ENCODE measurements at regions not wholly inside any gene's neighbourhood (a gene's known extent, or its start where the extent isn't known, plus 50 kb on each side); places are given as distances from the start of the nearest gene placed in this dataset.

DNA sequence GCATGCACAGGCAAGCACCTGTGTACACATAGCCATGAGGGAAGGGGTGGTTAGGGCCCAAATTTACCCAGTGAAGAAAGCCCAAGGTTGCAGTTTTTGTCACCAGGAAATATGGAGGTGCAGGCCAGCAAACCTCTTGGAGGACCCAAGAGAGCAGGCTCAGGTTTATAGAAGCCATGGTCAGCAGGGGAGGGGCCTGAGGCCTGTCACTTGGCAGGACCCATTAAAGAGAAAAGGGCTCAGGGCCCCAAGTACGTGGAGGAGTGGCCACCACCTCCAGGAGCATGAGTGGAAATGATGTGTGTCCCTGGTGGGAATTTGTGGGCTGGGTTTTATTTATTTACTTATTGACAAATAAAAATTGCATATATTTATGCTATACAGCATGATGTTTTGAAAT is 192.9 kb downstream of the HAUS1 start:
- no peak for DNase-seq

DNA sequence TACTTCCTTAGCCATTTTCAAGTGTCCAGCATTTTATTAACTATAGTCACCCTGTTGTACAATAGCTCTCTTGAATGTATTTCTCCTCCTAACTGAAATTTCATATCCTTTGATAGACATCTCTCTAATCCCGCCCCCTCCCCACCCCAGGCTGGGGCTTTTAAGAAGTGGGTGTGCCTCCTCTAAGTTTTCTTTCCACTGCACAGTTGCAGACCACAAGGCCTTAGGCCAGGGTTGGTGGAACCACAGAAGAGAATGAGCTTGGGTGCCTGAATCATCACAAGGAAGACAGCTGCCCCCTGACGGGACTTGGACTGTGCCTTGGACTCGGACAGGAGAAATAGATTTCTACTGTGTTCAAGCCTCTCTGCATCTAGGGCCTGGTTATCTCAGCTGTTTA is 193.4 kb downstream of the HAUS1 start:
- no peak for DNase-seq

DNA sequence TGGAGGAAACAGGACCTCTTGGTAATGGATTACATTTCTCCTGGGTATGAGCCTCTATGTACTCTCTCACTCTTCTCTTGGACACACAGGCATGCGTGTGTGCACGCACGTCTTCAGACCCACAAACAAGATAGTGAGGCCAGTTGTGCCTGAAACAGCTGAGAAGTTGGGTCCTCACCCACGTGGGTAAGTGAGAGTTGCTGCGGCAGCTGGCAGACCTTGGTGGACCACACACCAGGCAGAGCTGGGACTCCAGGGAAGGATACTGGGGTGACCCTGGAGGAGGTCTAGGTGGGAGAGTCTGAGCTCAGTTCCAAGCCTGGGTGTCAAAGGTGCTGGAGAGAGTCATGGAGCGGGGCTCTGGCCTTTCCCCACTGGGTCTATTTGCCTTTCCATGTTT is 194.3 kb downstream of the HAUS1 start:
- no peak for DNase-seq

DNA sequence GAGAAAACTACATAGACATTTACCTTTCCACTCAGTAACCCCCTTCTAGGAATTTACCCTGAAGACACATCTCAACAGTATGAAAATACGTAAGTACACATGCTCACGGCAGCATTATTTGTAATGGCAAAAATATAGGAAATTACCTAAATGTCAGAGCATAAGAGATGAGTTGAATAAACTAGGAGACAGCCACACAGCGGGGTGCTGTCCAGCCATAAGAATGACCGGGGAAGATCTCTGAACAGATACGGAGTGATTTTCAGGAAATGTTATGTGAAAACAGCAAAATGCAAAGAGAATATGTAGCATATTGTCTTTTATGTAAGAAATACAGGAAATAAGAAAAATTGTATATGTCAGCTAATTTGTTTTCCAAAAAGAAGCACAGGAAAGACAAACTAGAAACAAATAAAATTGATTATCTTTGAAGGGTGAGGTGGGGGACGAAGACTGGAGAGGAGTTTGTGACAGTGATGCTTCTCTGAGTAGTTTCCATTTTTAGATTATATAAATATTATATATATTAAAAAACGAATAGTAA is 195.4 kb downstream of the HAUS1 start:
- DNase-seq: no peak

DNA sequence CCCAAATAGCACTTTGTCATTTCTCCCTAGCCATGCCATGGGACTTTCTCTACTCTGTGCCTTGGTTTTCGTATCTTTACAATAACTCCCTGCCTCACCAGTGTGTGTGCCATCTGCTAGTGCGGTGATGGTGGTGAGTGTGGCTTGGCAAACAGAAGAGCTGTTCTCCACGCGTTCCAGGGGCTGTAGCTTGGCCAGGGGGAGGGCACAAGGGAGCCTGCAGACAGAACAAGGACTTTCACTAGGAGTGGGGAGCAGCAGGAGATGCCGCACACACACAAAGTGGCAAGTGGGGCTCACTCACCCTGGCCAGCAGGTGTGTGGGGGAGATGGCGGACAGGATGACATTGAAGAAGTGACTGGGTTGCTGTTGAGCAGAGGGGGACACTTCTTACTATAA is 196.9 kb downstream of the HAUS1 start:
- no peak for DNase-seq

DNA sequence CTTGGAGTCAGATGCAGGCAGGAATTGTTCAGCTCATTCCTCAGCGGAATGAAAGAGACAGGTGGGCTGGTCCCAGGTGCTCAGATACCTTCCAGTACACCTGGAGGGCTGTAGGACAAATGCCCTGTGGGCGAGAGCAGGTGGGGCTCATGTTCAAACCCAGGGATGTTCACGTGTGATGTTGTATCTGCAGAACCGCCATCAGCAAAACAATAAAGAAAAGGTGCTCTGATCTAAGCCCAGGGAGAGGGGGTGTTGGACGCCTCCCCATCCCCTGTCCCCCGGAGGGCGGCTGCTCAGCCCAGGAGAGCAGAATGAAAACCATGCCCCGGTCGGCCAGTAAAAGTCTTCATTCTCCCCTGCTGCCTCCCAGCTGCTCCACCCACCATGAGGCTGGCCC is 197.4 kb downstream of the HAUS1 start:
- no peak for DNase-seq

DNA sequence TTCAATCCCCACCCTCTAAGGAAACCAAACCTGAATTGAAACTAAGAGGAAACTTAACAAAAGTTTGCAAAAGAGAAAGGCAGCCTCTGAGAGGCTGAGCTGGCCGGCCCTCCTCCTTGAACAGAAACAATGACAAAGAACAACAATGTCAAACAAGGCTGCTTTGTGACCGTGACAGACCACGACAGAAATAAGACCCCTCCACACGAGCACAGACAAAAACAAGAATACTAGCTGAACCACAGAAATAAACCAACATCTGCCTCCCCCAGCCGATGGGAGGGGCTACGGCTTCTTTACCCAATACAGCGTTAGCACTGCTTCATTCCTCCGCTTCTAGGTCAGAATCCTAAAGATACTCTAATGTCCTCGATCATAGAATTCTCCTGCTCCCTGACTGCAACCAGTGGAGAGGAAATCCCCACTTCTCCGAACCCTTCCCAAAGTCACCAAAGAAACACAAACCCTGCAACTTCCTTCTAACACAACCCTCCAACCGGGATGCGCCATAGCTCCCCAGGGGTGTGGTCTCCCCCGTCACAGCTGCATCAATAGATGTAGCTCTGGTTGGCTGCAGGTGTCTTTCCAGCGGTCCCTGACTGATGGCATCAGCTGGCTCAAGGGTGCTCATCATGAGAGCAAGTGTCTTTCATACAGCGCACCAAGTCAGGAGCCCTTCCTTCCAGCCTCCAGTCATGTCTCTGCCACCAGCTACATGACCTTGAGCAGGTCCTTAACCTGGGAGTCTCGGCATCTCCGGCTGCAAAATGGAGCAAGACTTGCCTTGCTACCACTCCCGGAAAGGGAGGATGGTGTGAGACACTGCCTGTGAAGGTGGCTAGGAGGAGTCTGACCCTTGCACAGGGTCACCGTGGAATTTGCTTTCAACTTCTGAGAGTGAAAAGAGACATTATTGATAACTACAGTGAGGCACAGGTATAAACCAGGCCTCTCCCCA is 198.6 kb downstream of the HAUS1 start:
- DNase-seq: no peak

DNA sequence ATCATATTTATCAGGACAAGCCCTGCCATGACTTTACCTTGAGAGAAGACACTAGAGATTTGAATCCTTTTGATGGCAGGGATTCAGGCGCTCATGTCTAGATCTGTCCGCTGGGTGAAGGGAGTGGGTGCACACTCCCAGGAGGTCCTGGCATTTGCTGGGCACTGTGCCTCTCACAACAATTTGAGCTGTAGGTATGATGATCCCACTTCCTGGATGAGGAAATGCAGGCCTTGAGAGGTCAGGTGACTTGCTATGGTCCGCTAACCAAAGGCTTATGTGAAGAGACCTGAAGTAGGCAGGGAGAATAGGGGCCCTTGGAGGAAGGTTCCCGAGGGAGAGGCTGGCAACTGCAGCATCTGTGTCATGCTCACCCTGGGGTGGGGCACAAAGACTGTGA is 206.1 kb downstream of the HAUS1 start:
- DNase-seq: no peak

DNA sequence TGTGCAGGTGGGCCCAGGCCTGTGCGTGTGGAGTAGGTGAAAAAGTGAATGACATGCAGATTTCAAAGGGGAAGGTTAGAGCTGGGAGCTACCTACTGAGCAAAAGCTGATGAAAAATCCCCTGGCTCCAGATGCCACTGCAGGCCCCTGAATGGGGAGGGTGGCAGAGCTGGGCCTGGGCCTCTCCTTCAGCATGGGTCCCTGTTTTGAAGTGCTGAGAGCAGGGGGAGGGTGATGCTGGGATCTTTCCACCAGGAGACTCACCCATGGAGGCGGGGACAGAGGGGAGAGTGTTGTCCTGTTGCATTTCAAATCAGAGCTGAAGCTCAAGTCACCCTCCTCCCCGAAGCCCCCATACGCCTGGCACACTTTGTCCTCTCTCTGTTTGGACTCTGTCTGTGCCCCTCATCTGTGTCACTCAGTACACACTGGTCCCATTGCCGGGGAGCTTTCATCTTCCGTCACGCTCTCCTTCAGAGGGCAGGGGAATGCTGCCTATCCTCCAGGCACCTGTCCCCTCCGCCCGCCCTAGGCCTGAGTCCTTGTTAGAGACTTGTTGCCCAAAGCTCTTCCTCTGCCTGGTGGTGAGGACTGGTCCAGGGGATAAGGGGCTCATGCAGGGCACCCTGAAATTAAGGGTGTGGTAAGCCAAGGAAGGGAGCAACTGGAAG is 206.6 kb downstream of the HAUS1 start:
- no peak for DNase-seq

DNA sequence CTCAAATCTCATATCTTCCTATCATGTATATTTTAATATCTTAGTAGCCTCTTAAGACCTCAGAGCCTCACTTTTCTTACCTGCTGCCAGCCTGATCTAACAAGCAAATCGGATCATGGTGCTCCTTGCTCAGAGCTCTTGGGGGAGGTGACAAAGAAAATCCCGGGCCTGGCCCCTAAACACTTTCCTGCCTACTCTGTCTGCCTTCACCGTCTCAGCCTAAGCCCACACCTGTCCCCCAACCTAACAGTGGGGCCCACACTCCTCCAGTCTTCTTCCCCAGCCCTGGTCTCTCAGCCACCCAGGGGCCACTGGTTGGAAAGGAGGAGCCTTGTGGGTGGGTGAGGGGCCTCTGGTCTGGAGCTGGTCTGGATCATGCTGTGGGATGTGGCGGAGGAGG is 207.3 kb downstream of the HAUS1 start:
- no peak for DNase-seq

DNA sequence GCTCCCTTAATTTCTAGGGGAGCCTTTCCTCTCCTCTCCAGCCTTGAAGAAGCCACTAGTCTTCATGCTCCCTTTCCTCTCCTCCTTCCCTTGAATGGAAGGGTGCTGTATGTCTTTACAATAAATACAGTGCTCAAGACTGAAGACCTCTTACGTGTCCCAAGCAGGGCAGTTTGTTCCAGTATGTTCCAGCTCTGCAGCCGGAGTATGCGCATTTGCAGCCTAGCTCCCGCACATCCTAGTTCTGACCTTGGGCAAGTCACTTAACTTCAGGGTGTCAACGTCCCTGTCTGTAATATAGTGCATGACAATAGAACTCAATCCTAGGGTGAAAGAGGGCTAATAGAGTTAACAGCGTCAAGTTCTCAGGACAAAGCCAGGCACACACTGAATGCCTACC is 208.0 kb downstream of the HAUS1 start:
- no peak for DNase-seq

DNA sequence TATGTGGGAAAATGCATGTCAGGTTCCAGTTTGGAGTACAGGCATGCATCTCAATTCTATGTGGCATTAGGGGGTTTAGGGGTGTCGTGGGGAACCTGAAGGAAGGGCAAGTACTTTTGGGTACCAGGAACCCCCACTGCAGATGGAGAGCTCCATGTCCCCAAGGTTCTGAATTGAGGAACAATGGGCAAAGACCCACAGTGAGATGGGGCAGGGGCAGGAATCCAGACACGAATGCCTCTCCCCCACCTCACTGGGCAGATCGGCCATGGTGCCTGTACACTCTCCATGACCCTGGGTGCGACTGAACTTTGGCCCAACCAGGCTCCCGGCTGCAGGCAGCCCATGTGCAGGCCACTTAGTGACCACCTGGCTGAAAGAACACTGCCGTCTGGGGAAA is 209.3 kb downstream of the HAUS1 start:
- DNase-seq: no peak

DNA sequence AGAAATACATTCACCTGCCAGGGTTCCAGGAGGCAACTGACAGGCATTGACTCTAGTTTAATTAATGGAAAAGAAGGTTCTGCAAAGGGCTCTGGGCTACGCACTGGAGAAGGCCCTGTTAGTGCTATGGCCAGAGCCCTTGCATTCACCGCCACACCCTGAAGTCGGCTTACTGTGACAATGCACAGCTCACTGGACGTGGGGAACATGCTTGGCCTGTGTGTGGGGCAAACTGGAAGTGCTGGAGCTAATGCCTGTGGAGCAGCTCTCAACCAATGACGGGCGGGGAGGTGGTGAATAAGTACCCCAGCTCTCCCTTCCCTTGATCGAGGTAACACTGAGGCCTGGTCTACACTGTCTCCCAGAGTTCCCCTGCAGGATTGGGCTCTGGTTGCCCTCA is 209.8 kb downstream of the HAUS1 start:
- DNase-seq: no peak

DNA sequence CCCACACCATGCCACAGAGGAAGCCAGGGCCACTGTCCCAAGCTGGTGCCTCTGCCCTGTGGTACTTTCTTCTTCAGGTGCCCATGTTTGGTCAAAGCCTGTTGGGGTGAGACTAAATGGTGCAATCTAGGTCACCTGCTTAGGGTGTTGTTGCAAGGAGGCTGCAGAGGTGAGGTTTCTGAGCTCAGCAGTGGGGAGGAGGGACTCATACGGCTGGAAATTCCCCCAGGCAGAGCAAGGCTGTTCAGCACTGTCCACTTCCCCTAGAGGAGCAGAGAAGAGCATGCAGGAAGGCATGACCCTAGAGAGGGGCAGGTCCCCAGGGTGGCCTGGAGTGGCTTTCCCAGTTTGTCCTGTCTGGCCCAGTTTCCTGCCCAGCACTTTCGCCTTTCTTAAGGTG is 211.0 kb downstream of the HAUS1 start:
- DNase-seq: no peak

DNA sequence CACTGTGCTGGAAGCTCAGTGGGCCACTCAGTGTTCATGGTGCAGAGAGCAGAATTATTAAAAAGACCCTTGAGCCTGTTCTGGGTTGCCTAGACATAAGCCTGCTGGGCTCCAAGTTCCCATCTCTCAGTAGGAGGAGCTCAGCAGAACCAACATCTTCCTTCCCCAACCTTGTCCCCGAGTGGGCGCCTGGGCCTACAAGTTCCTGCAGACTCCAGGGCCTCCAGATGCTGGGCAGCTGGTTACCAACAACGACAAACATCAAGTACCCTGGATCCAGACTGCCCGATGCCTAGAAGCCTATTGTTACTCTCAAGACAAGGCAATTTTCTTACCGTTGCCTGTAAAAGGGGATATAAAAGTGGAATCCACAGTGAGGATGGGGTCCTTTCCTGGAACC is 214.2 kb downstream of the HAUS1 start:
- DNase-seq: no peak

DNA sequence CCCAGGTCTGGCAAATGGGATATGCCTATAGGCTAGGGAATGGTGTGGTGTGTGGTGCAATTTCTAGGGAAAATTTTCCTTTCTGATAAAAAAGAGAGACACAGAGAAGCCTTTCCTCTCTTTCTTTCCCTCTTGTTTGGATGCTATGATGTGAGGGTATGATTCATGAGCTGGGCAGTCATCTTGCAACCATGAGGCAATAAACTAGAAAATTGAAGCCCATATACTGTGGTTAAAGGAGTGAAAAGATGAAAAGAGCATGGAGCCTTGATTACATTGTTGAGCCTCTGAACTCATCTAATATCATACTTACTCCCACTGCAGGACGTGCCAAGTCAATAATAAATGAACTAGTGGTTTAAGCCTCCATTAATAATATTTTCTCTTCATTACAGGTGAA is 215.6 kb downstream of the HAUS1 start:
- DNase-seq: no peak

DNA sequence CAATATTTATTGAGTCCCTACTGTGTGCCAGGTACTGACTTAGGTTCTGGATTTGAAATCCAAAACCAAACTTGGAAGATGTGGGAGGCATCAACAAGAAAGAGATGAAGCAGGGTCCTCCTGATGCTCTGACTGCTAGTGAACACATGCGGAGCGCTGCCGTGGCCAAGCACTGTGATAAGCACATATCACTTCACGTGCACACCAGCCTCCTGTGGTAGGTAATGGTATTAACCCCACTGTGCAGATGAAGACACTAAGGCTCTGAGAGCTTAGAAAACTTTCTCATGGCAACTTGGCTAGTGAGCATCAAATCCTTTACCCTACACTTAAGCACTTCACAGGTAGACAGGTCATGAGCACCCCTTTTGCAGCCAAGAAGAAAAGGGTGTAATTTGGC is 216.1 kb downstream of the HAUS1 start:
- no peak for DNase-seq

DNA sequence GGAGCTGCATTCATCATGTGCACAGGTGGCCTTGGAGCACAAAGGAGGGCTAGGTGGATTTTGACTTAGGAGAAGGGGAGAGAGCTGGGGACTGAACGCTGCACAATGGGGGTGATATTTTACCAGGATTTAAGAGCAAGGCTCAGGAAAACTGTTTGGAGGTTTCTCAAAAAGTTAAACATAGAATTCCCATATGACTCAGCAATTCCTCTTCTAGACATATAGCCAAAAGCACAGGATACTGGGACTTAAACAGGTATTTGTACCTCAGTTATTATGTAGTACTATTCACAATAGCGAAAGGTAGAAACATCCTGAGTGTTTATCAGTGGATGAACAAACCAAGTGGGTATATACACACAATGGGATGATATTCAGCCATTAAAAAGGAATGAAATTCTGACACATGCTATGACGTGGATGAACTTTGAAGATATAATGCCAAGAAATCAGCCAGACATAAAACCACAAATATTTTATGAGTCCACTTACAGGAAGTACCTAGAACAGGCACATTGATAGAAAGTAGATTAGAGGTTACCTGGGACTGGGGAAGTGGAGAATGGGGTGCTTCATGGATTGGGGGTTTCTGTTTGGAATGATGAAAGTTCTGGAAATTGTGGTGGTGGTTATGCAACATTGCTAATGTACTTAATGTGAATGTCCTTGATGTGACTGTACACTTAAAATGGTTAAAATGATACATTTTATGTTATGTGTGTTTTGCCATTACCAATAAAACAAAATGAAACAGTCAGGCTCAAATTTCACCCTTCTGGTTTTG is 216.9 kb downstream of the HAUS1 start:
- DNase-seq: no peak

DNA sequence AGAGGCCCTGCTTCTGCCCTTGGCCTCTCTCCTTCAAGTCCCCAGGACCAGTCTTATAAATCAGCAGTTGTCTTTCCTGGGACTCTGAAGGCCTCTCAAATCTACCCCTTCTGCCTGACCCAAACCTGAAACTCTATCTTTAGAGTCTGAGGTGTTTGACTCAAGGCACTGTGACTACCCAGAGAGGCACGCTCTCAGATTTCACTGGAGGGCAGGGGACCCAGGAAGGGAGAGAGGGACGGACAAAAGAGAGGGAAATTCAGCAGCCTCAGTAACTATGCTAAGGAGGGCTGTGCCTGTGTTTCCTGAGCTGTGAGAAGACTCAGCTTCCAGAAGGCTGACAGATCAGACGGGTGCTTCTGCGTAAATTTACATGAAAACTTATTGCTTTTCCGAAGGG is 217.8 kb downstream of the HAUS1 start:
- no peak for DNase-seq

DNA sequence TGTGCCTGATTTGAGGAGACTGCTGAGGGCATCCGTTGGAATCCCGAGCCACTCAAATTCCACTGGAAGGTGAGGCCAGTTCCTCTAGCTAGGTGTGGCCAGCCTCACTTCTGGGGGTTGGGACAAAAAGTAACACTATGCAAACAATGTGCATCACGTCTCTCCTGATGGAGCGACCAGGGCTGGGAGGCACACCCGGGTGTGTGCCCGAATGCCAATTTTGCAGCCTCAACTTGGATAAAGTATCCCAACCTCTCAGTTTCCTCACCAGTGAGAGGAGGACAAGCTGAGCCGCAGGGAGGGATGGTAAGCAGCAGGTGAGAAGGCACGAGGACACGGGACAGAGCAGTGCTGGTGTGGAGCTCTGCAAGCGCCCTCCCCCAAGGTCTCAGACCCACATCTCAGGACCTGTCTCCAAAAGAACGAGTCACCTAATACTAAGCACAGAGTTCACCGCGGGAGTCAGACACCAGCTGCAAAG is 218.3 kb downstream of the HAUS1 start:
- DNase-seq: no peak

DNA sequence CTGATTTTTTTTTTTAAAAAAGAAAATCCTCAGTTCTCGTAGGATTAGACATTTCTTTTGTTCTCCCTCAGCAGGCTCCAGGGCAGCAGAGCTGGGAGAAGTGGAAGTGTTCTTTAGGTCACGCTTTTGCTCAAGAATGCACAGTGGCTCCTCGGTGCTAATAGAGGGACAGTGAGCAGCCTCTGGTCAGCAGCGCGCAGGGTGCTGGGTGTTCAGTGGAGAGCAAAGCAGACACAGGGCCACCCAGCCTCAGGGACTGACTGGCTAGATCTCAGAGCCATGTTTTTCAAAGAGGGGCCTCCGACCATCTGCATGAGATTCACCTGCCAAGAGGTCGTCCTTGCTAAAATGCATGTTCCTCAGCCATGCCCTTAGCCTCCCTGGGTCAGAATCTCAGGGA is 218.8 kb downstream of the HAUS1 start:
- no peak for DNase-seq

DNA sequence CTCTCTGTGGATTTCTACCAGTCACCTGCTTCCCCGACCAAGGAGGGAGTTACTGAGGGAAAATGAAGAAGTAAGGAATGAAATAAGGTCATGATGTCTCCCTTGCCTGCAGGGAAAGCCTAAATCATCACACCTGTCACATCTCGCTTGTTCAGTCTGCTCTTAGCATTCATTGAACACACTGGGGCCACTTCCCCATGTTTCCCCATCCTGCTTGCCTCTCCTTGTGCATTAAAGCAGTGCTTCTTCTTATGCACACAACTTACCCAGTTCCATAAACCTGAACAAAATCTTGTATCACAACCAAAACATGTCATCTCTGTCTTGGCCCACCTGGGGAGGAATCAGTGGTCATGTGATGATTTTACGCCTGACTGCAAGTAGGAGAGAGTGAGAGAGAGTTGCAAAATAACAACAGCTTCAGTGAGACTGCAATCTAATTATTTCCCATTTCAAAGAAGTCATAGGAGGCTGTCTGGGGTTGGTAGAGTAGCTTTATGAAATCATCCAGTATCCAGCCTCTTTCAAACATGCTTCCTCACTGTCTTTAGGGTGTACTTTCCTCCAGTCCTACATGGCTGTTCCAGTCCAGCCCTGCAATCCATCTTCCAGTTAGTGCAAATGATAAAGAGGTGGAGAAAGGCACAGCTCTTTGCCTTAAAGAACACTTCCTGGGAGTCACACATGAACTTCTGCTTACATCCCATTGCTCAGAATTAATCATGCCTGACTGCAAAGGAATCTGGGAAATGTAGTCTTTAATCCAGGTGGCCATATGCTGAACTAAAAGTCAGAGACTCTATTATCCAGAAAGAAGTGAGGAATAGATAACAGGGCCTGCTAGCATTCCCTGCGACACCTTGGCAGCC is 220.1 kb downstream of the HAUS1 start:
- no peak for DNase-seq

Data from CD4-positive, alpha-beta T cell treated with Interleukin-17A for 4 hours (primary cell).